ENCODE measurements at regions not wholly inside any gene's neighbourhood (a gene's known extent, or its start where the extent isn't known, plus 50 kb on each side); places are given as distances from the start of the nearest gene placed in this dataset.

- H3K27ac ChIP-seq = no peak overlapping the region
- TF ChIP-seq, protein P1, sequence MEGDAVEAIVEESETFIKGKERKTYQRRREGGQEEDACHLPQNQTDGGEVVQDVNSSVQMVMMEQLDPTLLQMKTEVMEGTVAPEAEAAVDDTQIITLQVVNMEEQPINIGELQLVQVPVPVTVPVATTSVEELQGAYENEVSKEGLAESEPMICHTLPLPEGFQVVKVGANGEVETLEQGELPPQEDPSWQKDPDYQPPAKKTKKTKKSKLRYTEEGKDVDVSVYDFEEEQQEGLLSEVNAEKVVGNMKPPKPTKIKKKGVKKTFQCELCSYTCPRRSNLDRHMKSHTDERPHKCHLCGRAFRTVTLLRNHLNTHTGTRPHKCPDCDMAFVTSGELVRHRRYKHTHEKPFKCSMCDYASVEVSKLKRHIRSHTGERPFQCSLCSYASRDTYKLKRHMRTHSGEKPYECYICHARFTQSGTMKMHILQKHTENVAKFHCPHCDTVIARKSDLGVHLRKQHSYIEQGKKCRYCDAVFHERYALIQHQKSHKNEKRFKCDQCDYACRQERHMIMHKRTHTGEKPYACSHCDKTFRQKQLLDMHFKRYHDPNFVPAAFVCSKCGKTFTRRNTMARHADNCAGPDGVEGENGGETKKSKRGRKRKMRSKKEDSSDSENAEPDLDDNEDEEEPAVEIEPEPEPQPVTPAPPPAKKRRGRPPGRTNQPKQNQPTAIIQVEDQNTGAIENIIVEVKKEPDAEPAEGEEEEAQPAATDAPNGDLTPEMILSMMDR (conservative IDR thresholded peaks at IDR 0.05) = peak; percentile 89
Observed at GRCh38 chr18:22813648-22814328, 119.3 kb upstream of the RBBP8 start.

DNA sequence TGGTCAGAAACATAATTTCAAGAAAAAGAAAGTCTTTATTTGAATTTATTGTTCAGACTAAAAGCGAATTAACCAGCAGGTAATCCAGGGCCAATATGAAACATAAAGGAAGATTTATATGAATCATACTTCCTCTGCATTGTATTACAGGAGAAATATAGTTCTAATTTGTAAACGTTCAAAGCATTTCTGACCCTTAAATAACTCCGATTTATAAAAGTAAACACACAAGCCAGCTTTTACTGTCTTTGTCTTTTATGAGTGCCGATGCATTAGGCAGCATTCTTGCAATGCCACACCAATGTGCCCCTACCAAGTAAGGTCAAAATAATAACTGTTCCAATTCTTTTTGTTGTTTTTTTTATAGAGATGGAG is 118.8 kb upstream of the RBBP8 start:
- no peak overlapping the region for H3K27ac ChIP-seq
- TF ChIP-seq, protein P1 (conservative IDR thresholded peaks at IDR 0.05) = no peak

DNA sequence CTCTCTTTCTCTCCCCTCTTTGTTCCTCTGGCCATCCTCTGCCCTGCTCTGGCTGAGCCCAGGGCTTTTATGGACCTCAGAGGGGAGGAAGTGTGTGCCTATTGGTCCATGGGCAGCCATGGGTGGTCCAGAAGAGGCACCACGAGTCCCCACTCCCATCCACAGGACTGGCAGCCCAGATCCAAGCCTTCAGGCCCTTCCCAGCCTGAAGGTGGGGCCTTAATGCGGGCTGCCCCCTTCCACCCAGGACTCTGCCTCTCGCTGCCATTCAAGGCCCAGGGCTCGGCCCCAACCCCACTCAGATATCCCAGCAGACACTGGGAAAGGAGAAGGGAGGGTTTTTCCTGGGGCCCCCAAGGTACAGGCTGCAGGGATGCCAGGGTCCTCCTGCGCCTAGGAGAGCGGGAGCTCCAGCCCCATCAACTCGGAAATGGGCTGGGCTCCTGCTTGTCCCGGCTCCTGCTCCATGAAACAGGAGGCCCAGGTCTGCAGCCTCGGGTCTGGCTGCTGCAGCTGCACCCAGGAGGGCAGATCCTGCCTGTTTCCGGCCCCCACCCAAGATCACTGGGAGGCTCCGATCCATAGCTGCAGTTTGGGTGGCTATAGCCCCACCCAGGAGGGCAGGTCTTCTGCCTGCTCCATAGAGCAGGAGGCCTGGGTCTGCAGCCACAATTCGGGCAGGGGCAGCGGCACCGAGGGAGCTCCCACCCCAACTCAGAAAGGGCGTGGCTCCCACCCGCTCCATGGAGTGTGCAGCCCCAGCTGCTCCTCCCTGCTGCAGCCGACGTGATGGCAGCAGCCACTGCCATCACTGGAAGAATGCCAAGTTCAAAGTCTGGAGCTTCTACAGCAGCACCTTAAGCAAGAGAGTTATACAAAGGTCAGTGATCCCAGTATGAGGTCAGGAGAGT is 116.6 kb upstream of the RBBP8 start:
- TF ChIP-seq, protein P1 (conservative IDR thresholded peaks at IDR 0.05) = no peak
- H3K27ac ChIP-seq = peak overlapping the region; percentile 27; the same call in 1 of the 2 replicates

DNA sequence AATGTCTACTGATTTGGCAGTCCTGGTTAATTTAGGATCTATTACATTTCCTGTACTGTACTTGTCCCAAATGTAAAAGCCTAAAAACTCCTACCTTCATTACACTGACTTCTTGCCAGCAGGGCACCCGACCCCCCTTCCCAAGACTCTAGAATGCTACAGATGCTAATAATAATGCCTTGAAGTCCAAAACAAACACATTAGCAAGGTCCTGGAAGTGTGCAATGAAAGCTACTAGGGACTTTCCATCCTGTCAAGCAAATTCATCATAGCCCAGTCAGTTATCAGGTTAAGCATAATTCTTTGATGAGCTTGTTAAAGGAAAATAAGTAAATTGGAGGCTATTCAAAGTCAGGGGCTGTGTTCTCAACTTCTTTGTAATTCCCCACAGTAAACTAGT is 115.3 kb upstream of the RBBP8 start:
- peak overlapping the region; percentile 27 for H3K27ac ChIP-seq
- TF ChIP-seq, protein P1 (conservative IDR thresholded peaks at IDR 0.05) = no peak

DNA sequence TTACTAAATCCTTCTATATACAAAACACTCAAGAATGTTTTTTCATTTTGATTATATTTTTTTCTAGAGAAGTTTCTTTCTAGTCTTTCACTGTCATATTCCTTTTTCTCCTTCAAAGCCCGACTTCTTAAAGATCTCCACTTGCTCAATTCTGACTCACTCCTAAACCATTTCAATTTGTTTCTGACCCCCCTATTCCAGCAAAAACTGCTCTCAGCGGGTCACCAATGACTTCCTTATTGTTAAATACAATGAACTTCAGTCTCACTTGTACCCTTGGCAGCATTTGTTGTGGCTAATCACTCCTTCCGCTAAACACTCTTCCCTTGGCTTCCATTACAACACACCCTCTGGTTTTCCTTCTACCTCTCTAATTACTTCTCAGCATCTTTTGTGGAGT is 111.1 kb upstream of the RBBP8 start:
- H3K27ac ChIP-seq = no peak overlapping the region
- TF ChIP-seq, protein P1 (conservative IDR thresholded peaks at IDR 0.05) = no peak

DNA sequence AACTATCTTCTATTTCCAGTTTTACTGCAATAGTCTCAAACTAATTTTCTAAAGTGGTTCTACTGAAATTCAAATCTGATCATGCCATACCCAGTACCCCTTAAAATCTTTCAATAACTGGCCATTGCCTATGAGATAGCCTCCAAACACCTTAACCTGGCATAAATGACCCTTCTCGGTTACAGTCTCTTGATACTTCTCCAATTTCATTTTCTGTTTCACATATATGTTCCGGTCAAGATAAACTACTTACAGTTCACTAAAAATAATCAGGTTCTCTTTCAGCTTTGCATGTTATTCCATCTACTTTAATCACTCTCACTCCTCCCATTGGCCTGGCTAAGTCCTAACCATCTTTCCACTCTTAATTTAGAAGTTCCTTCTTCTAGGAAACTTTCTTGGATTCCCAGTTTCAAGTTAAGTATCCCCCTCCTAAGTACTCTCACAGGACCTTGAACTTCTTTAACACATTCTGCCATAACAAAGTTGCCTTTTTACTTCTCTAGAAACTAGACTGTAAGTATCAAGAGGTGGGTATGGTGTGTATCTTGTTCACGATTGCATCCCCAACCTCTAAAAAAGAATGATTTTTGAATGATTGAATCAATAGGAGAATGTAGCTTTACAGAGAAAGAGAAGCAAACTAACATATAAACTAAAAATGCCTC is 110.2 kb upstream of the RBBP8 start:
- H3K27ac ChIP-seq = no peak overlapping the region
- TF ChIP-seq, protein P1 (conservative IDR thresholded peaks at IDR 0.05) = no peak

DNA sequence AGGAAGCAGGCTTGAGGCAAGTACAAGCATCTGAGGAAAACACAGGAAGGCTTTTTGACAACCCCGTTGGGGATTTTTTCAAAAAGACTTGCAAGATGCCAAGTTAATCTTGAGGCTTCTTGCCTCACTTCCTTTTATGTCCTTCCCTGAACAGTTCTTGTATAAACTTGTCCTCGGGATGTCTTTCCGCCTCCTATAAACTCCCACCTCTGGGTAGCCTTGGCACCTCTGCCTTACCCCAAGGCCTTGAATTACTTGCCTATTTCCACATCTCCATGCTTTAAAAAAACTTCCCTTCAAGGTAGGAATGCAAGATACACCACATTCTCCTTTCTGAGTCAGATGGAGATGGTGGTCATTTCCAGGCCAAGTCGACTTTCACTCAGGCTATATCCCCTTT is 106.4 kb upstream of the RBBP8 start:
- TF ChIP-seq, protein P1 (conservative IDR thresholded peaks at IDR 0.05) = no peak
- no peak overlapping the region for H3K27ac ChIP-seq

Measured in VCaP (cell line).